ENCODE measurements at regions not wholly inside any gene's neighbourhood (a gene's known extent, or its start where the extent isn't known, plus 50 kb on each side); places are given as distances from the start of the nearest gene placed in this dataset.

- H3K27me3 ChIP-seq: no peaks in the 10 kb centered on the region
- intact Hi-C loops (cut with DNase I; ENCODE audit: low total_unique reads): no loop called here
- TF ChIP-seq, protein P1, sequence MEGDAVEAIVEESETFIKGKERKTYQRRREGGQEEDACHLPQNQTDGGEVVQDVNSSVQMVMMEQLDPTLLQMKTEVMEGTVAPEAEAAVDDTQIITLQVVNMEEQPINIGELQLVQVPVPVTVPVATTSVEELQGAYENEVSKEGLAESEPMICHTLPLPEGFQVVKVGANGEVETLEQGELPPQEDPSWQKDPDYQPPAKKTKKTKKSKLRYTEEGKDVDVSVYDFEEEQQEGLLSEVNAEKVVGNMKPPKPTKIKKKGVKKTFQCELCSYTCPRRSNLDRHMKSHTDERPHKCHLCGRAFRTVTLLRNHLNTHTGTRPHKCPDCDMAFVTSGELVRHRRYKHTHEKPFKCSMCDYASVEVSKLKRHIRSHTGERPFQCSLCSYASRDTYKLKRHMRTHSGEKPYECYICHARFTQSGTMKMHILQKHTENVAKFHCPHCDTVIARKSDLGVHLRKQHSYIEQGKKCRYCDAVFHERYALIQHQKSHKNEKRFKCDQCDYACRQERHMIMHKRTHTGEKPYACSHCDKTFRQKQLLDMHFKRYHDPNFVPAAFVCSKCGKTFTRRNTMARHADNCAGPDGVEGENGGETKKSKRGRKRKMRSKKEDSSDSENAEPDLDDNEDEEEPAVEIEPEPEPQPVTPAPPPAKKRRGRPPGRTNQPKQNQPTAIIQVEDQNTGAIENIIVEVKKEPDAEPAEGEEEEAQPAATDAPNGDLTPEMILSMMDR (IDR thresholded peaks at IDR 0.05): no peak
- TF ChIP-seq POLR2A (IDR thresholded peaks at IDR 0.05): no peak
- H3K4me1 ChIP-seq: no peaks in the 10 kb centered on the region
- no peak for DNase-seq
- no peak overlapping the region for H3K27ac ChIP-seq
- H3K4me3 ChIP-seq: no peak overlapping the region
- H3K36me3 ChIP-seq: no peaks in the 10 kb centered on the region
- no peaks in the 10 kb centered on the region for H3K9me3 ChIP-seq
Measured at GRCh38 chr10:104526188-104526587, 114.9 kb upstream of the SORCS3 start.

GRCh38 chr10:104527013-104527412 lies 114.1 kb upstream of the SORCS3 start:
- no peak for DNase-seq
- no peak for TF ChIP-seq POLR2A (IDR thresholded peaks at IDR 0.05)
- TF ChIP-seq, protein P1 (IDR thresholded peaks at IDR 0.05): no peak

GRCh38 chr10:104540181-104540580 lies 100.9 kb upstream of the SORCS3 start:
- no peaks in the 10 kb centered on the region for H3K9me3 ChIP-seq
- no peak overlapping the region for H3K4me3 ChIP-seq
- DNase-seq: no peak
- intact Hi-C loops (cut with DNase I; ENCODE audit: low total_unique reads): no loop called here
- TF ChIP-seq, protein P1 (IDR thresholded peaks at IDR 0.05): no peak
- no peak for TF ChIP-seq POLR2A (IDR thresholded peaks at IDR 0.05)
- no peaks in the 10 kb centered on the region for H3K36me3 ChIP-seq
- H3K27ac ChIP-seq: no peak overlapping the region
- H3K4me1 ChIP-seq: no peaks in the 10 kb centered on the region
- no peaks in the 10 kb centered on the region for H3K27me3 ChIP-seq

More at GRCh38 chr10:104527013-104527412, 114.1 kb upstream of the SORCS3 start:
- Histone ChIP-seq H3K36me3 (no peaks in the 10 kb centered on the region), H3K27me3 (no peaks in the 10 kb centered on the region), H3K4me3 (no peak overlapping the region), H3K9me3 (no peaks in the 10 kb centered on the region), H3K4me1 (no peaks in the 10 kb centered on the region), H3K27ac (no peak overlapping the region)
- intact Hi-C loops (cut with DNase I; ENCODE audit: low total_unique reads): no loop called here

DNA sequence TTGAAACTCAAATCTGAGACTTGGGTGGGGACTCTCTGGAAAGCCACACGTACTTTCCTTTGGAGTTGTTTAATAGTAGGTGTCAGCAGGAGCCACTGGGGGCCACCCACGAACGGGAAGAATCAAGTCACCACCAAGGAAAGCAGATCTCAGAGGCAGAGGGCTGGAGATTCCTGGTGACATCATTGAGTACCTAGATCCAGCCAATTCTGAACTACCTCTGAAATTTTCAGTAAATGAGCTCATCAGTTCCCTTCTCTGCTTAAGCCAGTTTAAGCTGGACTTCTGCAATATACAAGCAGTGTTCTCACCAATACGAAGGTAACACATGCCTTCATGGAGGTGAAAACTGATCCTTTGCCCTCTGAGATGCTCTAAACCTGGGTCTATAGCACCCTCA lies 99.3 kb upstream of the SORCS3 start:
- Histone ChIP-seq H3K27ac (no peak overlapping the region), H3K4me1 (no peaks in the 10 kb centered on the region), H3K27me3 (no peaks in the 10 kb centered on the region), H3K36me3 (no peaks in the 10 kb centered on the region), H3K9me3 (no peaks in the 10 kb centered on the region), H3K4me3 (no peak overlapping the region)
- intact Hi-C loops (cut with DNase I; ENCODE audit: low total_unique reads): no loop called here
- TF ChIP-seq, protein P1 (IDR thresholded peaks at IDR 0.05): no peak
- no peak for TF ChIP-seq POLR2A (IDR thresholded peaks at IDR 0.05)
- no peak for DNase-seq

GRCh38 chr10:104546336-104546735 lies 94.8 kb upstream of the SORCS3 start:
- no peak for TF ChIP-seq POLR2A (IDR thresholded peaks at IDR 0.05)
- TF ChIP-seq, protein P1 (IDR thresholded peaks at IDR 0.05): no peak
- no peak for DNase-seq
- Histone ChIP-seq H3K4me3 (no peak overlapping the region), H3K9me3 (no peaks in the 10 kb centered on the region), H3K27ac (no peak overlapping the region), H3K36me3 (no peaks in the 10 kb centered on the region), H3K4me1 (no peaks in the 10 kb centered on the region), H3K27me3 (no peaks in the 10 kb centered on the region)
- intact Hi-C loops (cut with DNase I; ENCODE audit: low total_unique reads): no loop called here
